ENCODE measurements at regions not wholly inside any gene's neighbourhood (a gene's known extent, or its start where the extent isn't known, plus 50 kb on each side); places are given as distances from the start of the nearest gene placed in this dataset.
A peak's percentile ranks its signal among the peaks of the same experiment; 100 is the strongest.

DNA sequence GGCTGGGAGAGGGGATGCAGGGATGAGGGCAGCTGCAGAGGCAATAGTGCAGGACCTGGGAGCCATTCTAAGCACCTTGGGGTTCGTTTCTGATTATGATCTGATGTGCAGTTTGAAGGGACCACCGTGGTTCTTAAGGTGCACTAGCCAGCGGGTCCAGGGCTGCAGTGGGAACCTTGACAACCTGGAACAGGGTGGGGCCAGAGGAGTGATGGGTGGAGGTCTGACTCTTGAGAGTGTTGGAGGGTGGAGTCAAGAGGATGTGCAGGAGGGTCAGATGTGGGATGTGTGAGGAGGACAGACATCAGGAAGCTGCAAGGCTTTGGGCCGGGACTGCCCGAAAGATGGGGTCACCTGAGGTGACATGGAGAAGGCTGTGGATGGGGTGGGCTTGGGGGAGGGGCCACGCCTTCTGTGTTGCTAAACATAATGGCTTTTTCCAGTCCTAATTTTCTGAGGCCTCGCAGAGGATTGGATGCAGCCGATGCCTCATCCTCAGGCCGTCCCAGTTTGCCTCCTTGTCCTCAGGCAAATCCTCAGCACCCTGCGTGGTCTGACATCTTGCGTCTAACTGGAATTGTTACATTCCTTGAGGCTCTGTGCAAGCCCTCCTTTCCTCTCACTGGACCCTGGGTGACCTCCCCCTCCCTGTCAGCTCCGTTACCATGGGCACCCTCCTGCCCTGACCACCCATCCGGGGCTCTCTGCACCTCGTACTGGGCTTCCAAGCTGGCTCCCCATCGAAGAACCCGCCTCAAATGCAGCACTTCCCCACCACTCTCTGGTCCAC, 61.4 kb upstream of the TRPM1 start:
- TF ChIP-seq, protein P1, sequence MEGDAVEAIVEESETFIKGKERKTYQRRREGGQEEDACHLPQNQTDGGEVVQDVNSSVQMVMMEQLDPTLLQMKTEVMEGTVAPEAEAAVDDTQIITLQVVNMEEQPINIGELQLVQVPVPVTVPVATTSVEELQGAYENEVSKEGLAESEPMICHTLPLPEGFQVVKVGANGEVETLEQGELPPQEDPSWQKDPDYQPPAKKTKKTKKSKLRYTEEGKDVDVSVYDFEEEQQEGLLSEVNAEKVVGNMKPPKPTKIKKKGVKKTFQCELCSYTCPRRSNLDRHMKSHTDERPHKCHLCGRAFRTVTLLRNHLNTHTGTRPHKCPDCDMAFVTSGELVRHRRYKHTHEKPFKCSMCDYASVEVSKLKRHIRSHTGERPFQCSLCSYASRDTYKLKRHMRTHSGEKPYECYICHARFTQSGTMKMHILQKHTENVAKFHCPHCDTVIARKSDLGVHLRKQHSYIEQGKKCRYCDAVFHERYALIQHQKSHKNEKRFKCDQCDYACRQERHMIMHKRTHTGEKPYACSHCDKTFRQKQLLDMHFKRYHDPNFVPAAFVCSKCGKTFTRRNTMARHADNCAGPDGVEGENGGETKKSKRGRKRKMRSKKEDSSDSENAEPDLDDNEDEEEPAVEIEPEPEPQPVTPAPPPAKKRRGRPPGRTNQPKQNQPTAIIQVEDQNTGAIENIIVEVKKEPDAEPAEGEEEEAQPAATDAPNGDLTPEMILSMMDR (tag by site-specific recombination; IDR thresholded peaks at IDR 0.05) = no peak
- TF ChIP-seq, protein P2, sequence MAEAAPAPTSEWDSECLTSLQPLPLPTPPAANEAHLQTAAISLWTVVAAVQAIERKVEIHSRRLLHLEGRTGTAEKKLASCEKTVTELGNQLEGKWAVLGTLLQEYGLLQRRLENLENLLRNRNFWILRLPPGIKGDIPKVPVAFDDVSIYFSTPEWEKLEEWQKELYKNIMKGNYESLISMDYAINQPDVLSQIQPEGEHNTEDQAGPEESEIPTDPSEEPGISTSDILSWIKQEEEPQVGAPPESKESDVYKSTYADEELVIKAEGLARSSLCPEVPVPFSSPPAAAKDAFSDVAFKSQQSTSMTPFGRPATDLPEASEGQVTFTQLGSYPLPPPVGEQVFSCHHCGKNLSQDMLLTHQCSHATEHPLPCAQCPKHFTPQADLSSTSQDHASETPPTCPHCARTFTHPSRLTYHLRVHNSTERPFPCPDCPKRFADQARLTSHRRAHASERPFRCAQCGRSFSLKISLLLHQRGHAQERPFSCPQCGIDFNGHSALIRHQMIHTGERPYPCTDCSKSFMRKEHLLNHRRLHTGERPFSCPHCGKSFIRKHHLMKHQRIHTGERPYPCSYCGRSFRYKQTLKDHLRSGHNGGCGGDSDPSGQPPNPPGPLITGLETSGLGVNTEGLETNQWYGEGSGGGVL (tag by site-specific recombination; IDR thresholded peaks at IDR 0.05) = no peak
- TF ChIP-seq, protein P3, sequence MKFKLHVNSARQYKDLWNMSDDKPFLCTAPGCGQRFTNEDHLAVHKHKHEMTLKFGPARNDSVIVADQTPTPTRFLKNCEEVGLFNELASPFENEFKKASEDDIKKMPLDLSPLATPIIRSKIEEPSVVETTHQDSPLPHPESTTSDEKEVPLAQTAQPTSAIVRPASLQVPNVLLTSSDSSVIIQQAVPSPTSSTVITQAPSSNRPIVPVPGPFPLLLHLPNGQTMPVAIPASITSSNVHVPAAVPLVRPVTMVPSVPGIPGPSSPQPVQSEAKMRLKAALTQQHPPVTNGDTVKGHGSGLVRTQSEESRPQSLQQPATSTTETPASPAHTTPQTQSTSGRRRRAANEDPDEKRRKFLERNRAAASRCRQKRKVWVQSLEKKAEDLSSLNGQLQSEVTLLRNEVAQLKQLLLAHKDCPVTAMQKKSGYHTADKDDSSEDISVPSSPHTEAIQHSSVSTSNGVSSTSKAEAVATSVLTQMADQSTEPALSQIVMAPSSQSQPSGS (tag by site-specific recombination; IDR thresholded peaks at IDR 0.05; ENCODE audit: low read depth) = no peak
- TF ChIP-seq ZNF510 (tag by site-specific recombination; IDR thresholded peaks at IDR 0.05; ENCODE audit: insufficient replicate concordance) (no peak), ZNF274 (IDR thresholded peaks at IDR 0.05; ENCODE audit: low read length) (no peak), ZNF274 (tag by site-specific recombination; IDR thresholded peaks at IDR 0.05; ENCODE audit: borderline replicate concordance) (no peak), KLF1 (tag by site-specific recombination; IDR thresholded peaks at IDR 0.05) (peak; percentile 13; the same call in 1 of the 2 replicates)
- TF ChIP-seq, protein P4, sequence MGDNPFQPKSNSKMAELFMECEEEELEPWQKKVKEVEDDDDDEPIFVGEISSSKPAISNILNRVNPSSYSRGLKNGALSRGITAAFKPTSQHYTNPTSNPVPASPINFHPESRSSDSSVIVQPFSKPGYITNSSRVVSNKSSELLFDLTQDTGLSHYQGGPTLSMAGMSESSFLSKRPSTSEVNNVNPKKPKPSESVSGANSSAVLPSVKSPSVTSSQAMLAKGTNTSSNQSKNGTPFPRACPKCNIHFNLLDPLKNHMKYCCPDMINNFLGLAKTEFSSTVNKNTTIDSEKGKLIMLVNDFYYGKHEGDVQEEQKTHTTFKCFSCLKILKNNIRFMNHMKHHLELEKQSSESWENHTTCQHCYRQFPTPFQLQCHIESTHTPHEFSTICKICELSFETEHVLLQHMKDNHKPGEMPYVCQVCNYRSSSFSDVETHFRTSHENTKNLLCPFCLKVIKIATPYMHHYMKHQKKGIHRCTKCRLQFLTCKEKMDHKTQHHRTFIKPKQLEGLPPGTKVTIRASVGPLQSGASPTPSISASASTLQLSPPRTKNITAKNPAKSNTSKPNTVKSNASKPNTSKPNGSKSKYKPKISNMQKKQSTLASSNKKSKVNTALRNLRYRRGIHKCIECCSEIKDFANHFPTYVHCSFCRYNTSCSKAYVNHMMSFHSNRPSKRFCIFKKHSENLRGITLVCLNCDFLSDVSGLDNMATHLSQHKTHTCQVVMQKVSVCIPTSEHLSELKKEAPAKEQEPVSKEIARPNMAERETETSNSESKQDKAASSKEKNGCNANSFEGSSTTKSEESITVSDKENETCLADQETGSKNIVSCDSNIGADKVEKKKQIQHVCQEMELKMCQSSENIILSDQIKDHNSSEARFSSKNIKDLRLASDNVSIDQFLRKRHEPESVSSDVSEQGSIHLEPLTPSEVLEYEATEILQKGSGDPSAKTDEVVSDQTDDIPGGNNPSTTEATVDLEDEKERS (tag by site-specific recombination; IDR thresholded peaks at IDR 0.05) = no peak
